ENCODE measurements at regions not wholly inside any gene's neighbourhood (a gene's known extent, or its start where the extent isn't known, plus 50 kb on each side); places are given as distances from the start of the nearest gene placed in this dataset.

DNA sequence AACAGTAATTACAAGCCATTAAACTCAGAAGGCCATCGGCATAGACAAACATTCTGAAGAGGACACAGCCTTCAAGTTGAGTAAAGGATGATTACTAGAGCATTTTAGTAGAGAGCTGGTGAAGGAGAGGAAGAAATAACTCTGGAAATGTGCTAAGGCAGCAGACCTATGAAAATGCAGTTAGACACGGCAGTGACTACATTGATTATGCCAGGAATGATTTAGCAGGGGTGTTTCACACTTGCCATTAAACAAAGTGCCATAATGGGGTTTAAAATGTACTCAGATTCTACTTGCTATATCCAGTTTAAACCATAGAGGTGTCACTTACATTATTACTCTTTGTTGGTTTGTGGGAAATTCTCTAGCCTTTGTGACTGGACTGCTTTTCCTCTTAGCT lies 372.3 kb downstream of the CPS1 start:
- TF ChIP-seq CTCF (IDR thresholded peaks at IDR 0.05; ENCODE audit: control extremely low read depth in 1 of 3, insufficient read depth in 1 of 3, low read depth in 1 of 3, low read length in 3 of 3) = no peak
- TF ChIP-seq CHD7 (IDR thresholded peaks at IDR 0.05; ENCODE audit: insufficient replicate concordance, low read length) = no peak
- no peak for TF ChIP-seq ZNF274 (IDR thresholded peaks at IDR 0.05; ENCODE audit: borderline replicate concordance, extremely low read depth, low read length)
- TF ChIP-seq RFX5 (IDR thresholded peaks at IDR 0.05; ENCODE audit: borderline replicate concordance, low read depth, low read length) = no peak
- TF ChIP-seq POLR2A (IDR thresholded peaks at IDR 0.05; ENCODE audit: control extremely low read depth in 1 of 2, low read depth in 2 of 2, low read length in 2 of 2) = no peak
- TF ChIP-seq EP300 (IDR thresholded peaks at IDR 0.05; ENCODE audit: borderline replicate concordance in 1 of 2, low read depth in 2 of 2, low read length in 2 of 2) = no peak
- no peak for TF ChIP-seq CREB1 (IDR thresholded peaks at IDR 0.05)
- no peak for TF ChIP-seq GABPA (IDR thresholded peaks at IDR 0.05; ENCODE audit: borderline replicate concordance, insufficient read depth, low read length)
